GM19043 (cell line): ENCODE measurements at regions not wholly inside any gene's neighbourhood (a gene's known extent, or its start where the extent isn't known, plus 50 kb on each side); places are given as distances from the start of the nearest gene placed in this dataset.
"Not testable (repeated sequence)": the region's sequence is repeated elsewhere in the genome, so short reads cannot be mapped to it uniquely, and the experiment has no call there.

Experiments used
- ATAC-seq: cut with Tn5 transposase; IDR thresholded peaks from one replicate; pipeline ENCODE4 v1.9.1; 2021; ENCODE audit warnings: low read depth; ENCODE audit not compliant: unreplicated experiment

DNA sequence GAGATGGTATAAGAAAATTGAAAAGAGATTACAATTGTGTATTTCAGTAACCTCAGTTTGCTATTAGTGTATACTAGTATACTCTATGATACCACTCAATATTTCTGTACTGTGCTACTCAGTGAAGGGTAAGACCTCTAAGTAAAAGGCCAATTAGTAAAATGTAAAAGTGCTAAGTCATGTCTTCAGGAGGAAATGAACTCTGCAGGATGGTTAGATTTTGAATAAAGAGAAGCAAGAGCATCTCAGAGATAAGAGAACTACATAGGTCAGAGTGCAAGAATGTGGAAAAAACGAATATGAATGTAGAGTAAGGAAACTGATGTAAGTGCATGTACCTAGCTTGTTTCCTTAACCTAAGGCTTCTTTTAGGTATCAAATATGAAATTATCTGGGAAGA is 796.6 kb upstream of the GBE1 start:
- ATAC-seq: no peak

- no peak for ATAC-seq
Observed at GRCh38 chr3:82556113-82556512, 794.7 kb upstream of the GBE1 start.

- not testable (repeated sequence) for ATAC-seq
Observed at GRCh38 chr3:82542556-82542955, 781.1 kb upstream of the GBE1 start.

DNA sequence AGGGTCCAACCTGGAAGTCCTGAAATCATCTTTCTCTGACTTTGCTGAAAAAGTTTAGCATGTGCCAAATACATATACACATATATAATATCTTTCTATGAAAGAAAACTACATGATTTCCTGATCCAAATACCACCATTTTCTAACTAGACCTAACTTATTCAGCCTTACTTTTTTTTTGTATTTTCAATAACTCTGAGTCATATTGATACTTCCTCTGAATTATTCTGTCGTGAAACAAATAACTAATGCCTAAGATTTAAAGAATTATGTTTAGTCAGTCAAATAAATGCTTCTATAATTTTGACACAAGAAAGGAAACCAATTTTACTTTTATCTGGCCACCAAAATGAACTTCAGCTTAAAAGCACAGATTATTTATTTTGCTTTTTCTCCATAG is 760.2 kb upstream of the GBE1 start:
- ATAC-seq: no peak

- no peak for ATAC-seq
Observed at GRCh38 chr3:82520846-82521245, 759.4 kb upstream of the GBE1 start.

- ATAC-seq: no peak
Observed at GRCh38 chr3:82509951-82510603, 748.6 kb upstream of the GBE1 start.

- no peak for ATAC-seq
Observed at GRCh38 chr3:82509106-82509842, 747.8 kb upstream of the GBE1 start.

GRCh38 chr3:82506204-82506603 is 744.8 kb upstream of the GBE1 start:
- ATAC-seq: no peak

DNA sequence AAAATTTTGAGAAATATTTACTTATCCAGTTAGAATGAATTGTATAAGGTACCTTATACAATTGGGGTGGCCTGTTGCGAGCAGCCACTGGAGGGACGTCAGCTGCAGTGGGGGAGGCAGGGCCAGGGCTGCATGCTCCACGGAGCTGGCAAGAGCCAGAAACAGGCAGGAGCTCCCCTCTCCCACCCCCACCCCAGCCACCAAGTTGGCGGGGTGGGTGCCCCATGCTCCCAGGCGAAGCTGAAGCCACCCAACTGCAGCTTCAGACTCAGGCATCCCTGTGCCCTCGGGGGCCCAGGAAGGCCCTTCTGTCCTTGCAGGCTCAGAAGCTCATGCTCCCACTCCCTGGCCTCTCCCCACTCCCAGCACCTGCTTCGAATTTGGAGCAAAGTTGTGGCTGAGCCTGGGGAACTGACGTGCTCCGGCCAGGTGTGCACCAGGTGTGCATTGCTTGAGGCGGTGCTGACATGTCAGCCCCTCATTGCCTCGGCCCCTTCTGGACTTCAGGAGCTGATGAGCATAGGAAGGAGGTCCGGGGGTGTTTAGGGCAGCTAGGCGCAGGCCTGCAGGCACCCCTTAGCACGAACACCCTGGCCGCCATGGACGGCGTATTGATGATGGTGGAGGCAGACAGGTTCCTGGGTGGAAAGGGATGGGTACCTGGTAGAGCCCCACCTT is 743.8 kb upstream of the GBE1 start:
- no peak for ATAC-seq

GRCh38 chr3:82498186-82498585 is 736.7 kb upstream of the GBE1 start:
- no peak for ATAC-seq

GRCh38 chr3:82496890-82497560 is 735.6 kb upstream of the GBE1 start:
- ATAC-seq: no peak

GRCh38 chr3:82495655-82496054 is 734.2 kb upstream of the GBE1 start:
- ATAC-seq: no peak

DNA sequence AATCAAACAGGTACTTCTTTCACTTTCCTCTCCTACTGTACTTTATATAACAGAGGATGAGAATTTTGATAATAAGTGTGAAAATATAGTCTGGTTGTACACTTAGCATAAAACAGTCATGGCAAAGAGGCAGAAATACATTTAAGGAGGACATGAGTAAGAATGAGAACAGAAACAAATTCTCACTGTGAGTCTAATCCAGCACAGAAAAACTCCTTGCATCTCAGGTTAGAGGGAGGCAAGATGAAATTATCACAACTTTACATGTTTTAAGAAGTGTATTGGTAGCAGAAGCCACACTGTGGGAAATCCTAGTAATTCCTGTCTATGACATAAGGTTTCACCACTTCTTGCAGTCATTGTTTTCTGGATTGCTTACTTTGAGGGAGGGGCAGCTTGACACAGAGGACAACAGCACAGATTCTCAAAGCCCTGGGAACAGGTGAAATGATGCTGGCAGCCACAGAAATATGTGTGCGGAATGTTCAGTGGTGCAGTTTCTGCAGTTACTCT is 733.6 kb upstream of the GBE1 start:
- ATAC-seq: no peak

DNA sequence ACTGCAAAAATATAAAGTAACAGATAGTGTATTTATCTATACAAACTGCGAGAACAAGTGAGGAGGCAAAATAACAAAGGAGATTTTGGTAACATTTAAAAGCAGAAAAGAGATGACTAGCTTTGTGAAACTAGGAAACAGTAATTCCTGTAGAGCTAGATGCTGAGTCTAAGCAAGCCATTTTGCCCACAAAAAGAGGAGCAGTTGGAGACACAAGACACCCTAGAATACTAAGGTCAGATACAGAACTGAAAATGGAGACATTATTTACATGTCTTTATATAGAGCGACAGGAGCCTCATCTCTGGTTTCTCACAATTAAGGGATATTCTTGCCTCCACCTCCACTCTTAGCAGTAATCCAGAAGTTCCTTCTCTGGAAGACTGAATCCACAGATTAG is 732.4 kb upstream of the GBE1 start:
- ATAC-seq: no peak

DNA sequence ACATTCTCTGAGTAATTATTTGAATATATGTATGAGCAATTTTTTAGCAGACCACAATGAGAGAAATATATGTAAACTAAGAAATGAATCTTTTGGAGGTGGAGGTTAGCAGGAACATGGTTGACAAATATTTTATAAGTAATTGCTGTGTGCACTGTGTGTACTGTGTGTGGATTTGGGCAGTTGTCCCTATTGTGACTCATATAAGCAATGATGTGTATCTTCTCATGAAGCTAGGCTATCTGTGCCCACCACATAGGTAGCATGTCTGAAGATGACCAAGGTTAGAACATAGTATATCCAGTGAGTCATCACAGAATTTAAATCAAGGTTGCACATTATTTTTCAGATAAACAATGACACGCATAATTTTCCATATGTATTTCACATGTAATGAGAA is 713.9 kb upstream of the GBE1 start:
- no peak for ATAC-seq

- ATAC-seq: no peak
Observed at GRCh38 chr3:82474711-82475110, 713.3 kb upstream of the GBE1 start.

DNA sequence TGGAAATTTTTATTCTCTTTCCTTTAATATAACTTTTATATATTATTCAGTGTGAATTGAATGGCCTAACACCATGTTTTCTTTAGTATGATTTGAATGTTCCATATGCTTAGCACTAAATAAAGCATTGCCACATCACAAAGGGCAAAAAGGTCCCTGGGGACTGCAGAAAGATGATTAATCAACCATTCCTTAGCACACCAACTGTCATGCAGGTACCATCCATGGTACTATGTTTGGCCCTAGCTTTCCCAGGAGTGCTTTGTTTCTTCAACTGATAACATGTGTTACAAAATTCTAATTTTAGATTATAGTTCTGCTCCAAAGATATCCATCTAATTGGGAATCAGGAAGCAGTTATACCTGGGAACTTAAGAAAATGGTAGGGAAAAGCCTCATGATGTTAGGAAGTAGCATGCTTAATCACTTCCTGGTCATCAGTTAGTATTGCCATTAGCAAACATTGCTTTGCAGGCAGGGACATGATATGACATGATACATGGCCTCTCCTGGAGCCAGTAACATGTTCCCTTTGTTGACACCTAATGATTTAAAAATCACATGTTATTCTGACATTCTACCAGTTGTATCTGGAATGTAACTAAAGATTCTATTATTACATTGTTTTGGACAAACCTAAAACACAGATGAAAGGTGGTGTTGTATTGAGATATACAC is 712.6 kb upstream of the GBE1 start:
- ATAC-seq: no peak

DNA sequence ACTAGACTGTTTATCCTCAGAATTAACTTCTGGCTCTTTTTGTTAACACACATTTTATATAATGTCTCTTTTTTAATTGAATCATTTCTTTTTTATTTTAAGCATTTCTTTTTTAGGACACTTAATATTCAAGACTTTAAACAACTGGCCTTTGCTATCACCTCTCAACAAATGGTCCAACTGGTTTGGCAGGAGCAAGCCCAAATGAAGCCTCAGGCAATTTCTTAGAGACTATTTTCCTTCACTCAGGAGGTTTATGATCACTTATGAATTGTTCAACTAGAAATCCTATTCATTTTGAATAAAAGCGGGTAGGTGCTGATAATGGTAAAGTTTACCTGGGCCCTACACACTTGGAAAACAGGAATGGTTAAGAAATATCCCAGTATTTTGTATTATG is 705.6 kb upstream of the GBE1 start:
- ATAC-seq: no peak

GRCh38 chr3:82462977-82463376 is 701.5 kb upstream of the GBE1 start:
- no peak for ATAC-seq

DNA sequence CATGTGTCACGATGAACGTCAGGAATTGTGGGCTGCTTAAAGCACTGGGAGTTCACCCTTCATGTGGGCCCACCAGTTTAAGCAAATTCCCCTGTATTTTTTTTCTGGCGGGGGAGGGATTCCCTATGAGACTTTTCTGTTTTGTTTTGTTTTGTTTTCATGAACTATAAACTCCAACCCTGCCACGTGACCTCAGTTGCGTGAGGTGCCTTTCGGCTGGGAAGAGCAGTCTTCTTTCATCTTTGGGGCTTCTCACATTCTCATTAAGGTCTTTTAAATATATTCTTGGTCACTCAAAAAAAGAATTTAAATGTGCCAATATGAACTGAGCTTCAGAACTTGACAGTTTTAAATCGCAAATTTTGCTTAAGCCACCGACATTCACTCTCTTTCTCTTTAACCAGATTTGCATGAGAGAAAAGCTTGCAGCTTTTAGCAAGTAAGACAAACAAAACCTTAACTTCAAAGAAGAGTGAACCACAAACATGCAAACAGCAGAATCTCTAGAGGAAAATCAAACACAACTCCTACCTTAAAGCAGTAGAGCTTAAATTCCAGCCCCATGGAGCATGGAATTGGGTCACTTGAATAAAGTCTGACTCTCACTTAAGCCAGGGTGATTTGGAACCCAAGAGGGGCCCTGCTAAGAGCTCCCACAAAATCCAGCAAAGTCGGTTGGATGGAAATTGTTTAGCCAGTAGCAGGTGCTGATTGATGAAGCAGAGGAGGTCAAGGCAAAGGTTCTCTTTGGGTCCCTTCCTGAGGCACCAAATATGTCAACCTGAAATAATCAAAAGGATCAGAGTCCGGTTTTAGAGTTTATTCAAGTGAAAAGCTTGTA is 699.8 kb upstream of the GBE1 start:
- no peak for ATAC-seq
